ENCODE measurements at regions not wholly inside any gene's neighbourhood (a gene's known extent, or its start where the extent isn't known, plus 50 kb on each side); places are given as distances from the start of the nearest gene placed in this dataset.
A peak's percentile ranks its signal among the peaks of the same experiment; 100 is the strongest.

DNA sequence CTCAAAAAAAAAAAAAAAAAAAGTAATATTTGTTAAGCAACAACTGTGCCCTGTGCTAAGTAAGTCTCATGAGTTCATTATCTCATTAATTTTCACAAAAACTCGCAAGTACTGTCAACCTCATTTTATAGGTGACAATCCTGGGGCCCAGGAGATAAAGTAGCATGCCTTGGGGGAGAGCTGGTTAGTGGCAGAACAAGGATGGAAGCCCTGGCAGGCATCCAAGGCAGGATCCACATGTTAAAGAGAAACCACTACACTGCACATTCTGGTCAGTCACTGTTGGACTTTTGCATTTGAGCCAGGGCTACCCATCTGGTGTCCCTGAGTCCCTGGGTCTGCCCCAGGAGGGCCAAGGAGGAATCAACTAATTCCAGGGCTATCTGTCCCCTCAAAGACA is 54.6 kb downstream of the ZFP36L2 start:
- no peak for DNase-seq

DNA sequence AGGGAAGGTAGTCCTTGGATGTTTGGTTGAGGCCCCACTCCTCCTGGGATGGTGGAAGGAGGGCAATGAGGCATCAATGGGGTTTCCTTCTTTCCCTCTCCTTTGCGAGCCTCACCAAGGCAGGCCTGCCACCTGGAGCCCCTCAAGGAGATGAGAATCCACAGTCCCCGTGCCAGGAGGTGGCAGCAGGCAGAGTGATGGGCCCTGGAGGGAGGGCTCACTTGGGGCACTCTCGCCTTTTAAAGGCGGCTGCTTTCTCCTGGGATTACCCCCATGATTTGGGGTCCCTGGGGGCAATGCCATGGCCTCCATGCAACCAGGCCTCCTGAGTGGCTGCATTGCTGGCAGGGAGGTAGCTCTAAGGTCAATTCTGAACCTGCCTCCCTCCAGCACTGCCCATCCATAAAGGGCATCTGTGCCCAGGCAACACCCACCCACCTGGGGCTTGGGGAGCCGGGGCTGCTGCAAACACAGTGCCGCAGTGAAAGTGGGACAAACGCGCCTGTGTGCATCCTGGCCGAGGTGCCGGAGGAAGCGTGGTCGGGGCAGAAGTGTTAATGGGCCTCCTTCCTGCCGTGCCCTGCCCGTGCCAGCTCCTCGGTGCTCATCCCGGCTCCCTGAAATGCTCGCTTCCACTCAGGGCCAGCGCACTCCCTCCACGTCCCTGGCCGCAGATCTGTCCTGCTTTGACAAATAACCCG is 55.9 kb downstream of the ZFP36L2 start:
- no peak for DNase-seq

DNA sequence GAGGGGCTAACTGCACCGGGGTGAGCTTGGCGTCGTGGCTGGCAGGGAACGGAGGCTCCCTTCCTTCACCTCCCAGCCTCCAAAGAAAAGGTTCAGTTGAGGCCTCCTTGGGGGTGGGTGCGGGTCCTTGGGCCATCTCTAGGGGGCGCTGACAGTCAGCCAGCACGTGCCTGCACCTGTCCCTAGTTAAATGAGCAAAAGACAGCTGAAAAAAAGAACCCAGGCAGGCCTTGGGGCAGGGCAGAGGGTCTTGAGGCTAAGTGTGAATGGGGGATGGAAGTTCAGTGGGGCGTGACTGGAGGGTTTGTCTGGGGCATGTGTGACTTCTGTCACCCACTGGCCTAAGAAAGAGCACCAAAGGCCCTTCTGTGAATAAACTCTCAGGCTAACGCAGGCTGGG is 56.4 kb downstream of the ZFP36L2 start:
- no peak for DNase-seq

- no peak for DNase-seq
Observed at GRCh38 chr2:43169099-43169945, 57.1 kb downstream of the ZFP36L2 start.

DNA sequence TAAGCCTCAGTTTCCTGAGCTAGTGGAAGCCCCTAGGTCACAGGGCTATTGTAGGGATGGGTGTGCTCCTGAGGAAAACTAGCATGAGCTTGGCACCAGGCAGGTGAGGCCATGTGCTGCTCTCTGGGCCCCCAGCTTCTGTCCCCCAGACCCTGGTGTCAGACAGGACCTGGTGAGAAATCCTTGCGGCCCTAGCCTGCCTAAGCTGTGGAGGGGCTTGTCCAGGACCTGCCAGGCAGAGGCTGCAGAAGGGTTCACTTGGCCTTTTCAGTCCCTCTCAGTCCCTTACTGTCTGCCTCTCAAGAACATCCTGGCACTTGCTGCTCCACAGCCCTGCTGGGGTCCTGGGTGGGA is 58.4 kb downstream of the ZFP36L2 start:
- DNase-seq: no peak

DNA sequence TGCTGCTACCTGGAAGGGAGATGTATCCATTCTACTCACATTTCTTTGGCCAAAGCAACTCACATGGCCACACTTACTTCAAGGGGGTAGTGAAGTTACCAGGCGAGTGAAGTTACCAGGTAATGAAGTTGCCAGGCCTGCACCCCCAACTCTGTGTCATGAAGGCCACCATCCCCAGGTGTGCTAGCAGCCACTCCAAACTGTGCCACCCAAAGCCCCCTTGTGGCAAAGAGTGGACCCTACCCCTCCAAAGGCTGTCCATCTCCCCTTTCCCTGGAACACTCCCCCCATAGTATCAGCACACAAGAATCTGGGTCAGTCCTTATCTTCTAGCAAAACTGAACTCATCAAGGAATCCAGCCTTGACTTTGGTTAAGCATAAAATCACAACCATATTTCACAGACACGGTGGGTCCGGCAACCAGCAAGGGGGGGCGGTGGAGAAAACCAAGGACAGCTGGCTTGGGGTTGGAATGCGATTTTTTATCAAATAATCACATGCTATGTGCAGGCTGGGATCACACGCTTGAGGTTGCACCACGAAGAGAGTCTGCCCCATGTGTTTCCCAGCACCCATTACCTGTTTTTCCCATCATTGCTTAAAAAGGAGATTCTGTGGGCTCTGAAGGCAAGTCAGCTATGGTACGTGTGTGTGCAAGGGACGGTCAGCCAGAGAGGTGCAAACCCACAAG is 60.9 kb downstream of the ZFP36L2 start:
- DNase-seq: no peak

GRCh38 chr2:43164686-43165085 is 61.7 kb downstream of the ZFP36L2 start:
- DNase-seq: no peak

DNA sequence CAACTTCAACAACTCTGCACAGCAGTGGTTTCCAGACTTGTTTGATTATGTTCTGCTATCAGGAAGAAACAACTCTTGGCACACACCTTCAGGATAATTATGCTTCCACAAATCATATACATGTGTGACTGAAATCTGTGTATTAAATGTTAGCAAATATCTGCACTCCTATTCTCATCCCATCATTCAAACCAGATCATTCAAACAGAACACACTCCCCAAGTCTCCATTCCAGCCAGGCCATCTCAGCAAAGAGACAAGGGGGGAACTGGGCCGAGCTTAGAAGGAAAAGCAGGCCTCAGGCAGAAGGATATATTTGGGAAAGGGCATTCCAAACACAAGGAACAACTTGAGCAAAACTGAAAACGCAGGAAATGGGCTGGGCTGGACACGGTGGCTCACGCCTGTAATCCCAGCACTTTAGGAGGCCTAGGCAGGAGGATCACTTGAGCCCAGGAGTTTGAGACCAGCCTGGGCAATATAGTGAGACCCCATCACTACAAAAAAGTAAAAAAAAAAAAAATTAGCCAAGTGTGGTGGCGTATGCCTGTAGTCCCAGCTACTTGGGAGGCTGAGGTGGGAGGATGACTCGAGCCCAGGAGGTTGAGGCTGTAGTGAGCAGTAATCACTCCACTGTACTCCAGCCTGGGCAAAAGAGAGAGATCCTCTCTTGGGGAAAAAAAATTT is 62.7 kb downstream of the ZFP36L2 start:
- no peak for DNase-seq

DNA sequence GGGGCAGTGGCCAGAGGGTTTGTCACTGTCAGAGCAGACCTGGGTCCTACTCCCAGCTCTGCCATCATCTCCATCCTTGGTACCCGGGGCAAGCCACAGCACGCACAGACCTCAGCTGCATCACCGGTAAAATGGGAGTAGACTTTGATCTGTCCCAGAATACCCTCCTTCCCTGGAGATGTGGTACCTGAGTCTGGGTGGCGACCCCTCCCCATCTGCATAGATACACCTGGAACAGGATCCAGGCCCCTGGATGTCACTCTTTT is 64.0 kb downstream of the ZFP36L2 start:
- no peak for DNase-seq

- no peak for DNase-seq
Observed at GRCh38 chr2:43161650-43162510, 64.5 kb downstream of the ZFP36L2 start.

GRCh38 chr2:43160778-43161177 is 65.6 kb downstream of the ZFP36L2 start:
- DNase-seq: no peak

- no peak for DNase-seq
Observed at GRCh38 chr2:43159797-43160196, 66.6 kb downstream of the ZFP36L2 start.

GRCh38 chr2:43158259-43158880 is 68.0 kb downstream of the ZFP36L2 start:
- DNase-seq: no peak

- DNase-seq: no peak
Observed at GRCh38 chr2:43157506-43158246, 68.7 kb downstream of the ZFP36L2 start.

GRCh38 chr2:43155851-43156411 is 70.5 kb downstream of the ZFP36L2 start:
- DNase-seq: no peak

DNA sequence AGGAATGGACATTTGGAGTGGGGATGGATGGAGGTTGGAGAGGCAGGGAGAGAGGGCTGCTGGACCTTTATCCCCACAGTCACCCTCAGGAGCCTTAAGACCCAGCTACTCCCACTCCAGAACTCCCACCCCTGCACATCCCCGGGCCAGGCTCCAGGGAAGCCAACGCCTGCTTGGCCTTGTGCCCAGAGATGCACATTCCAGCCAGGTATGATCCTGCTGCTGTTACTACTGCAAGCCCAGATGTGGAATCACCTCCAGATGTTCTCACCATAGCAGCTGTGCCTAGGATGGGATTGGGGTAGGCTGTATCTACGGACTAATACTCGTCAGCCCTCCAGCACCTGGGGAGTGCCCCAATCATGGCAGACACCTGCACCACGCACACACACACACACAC is 71.7 kb downstream of the ZFP36L2 start:
- DNase-seq: no peak

DNA sequence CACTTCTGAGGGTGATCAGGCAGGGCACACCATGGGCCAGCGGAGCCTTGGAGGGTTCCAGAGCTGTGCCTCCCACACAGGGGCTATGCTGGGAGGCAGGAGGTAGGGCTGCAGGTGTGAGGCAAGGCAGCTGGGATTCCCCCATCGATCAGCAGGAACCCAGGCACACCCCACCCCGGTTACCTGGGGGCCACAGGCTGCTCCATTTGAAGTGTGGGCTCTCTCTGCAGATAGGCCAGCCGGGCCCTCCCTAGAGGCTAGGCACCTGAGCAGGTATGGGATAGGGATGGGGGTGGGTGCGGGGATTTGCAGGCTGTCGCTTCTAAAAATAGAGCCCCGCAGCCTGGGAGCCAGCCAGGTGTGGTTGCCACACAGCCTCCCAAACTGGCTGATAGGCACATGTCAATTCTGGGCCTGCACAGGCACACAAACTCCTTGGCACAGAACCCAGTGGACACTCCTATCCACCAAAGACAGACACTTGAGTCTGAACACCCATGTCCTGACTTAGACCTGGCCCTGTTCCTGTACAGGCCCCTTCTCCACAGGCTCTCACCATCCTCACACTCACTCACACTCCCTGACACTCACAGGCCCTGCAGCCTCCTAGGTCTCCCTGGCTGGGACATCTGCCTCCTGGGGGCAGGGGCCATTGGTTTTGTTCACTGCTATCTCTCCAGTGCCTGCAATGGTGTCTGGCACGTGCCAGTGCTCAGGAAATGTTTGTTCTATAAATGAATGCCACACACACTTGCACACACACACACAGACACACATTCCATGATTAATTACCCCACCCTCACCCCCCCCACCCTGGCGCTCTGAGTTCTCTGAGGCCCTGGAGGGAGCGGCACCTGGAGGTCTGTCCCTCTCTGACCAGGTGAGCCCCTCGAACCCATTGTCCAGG is 73.4 kb downstream of the ZFP36L2 start:
- no peak for DNase-seq

DNA sequence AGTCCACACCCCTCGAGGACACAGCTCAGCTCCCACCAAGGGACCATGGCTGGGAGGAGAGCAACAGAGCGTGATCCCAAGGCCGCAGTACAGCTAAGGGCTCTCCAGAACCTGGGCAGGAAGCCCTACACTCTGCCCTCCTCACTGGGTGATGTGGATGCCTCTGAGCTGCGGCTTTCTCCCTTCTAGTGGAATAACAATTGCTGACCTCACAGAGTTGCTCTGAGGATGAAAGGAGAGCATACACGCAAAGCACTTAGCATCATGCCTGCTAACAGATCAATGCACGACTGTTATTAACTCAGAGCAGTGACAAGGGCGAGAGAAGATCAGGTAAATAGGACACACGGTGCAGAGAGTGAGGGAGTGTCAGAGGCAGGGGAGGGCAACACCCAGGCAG is 74.2 kb downstream of the ZFP36L2 start:
- DNase-seq: peak; percentile 30

DNA sequence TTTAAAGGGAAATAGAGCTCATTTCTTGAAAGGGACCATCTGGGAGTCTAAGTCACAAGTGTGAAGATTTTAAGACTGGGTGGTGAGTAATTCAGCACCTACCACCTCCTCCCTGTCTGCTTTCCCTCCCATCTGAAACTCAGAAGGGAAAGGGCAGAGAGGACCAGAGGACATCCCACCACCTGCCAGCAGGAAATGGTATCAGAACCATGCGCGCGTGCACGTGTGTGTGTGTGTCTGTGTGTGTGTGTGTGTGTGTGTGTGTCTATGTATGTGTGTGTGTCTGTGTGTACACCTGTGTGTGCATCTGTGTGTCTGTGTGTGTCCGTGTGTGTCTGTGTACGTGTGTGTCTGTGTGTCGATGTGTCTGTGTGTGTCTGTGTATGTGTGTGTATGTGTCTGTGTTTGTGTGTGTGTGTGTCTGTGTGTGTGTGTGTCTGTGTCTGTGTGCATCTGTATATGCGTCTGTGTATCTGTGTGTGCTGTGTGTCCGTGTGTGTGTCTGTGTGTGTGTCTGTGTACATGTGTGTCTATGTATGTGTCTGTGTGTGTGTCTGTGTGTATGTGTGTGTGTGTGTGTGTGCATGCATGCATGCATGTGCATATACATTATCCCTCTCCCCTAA is 76.8 kb downstream of the ZFP36L2 start:
- DNase-seq: no peak
